IMR-90 (cell line): ENCODE measurements at regions not wholly inside any gene's neighbourhood (a gene's known extent, or its start where the extent isn't known, plus 50 kb on each side); places are given as distances from the start of the nearest gene placed in this dataset.

Experiments used
- CEBPB ChIP-seq: IDR thresholded peaks from 2 replicates; pipeline ENCODE4 v1.6.1; 2012; ENCODE audit warnings: low read depth, low read length, improper control_type of control experiment
- CHD1 ChIP-seq: IDR thresholded peaks from 2 replicates; pipeline ENCODE4 v1.6.1; 2012; ENCODE audit warnings: low read depth, low read length, improper control_type of control experiment
- POLR2A ChIP-seq: IDR thresholded peaks from 2 replicates; pipeline ENCODE4 v1.6.1; 2012; ENCODE audit warnings: mild to moderate bottlenecking, low read depth, low read length
- RCOR1 ChIP-seq: IDR thresholded peaks from 2 replicates; pipeline ENCODE4 v1.6.1; 2012; ENCODE audit warnings: mild to moderate bottlenecking, low read length, improper control_type of control experiment; ENCODE audit not compliant: insufficient replicate concordance
- SMC3 ChIP-seq: fragments of 150-350 bp; IDR thresholded peaks from 2 replicates; pipeline ENCODE4 v1.6.1; 2016; ENCODE audit warnings: low read depth, mild to moderate bottlenecking, antibody characterized with exemption, low read length, moderate library complexity
- USF2 ChIP-seq: fragments of 150-350 bp; IDR thresholded peaks from 2 replicates; pipeline ENCODE4 v1.6.1; 2017; ENCODE audit warnings: mild to moderate bottlenecking, antibody characterized with exemption, low read length, low read depth
- TF ChIP-seq, protein P1 (sequence below): conservative IDR thresholded peaks from 2 replicates; pipeline ENCODE4 v1.5.1; 2012; ENCODE audit warnings: mild to moderate bottlenecking, low read depth, low read length, improper control_type of control experiment
- TF ChIP-seq, protein P2 (sequence below): fragments of 150-350 bp; IDR thresholded peaks from 2 replicates; pipeline ENCODE4 v1.6.1; 2016; ENCODE audit warnings: low read depth, mild to moderate bottlenecking, low read length, moderate library complexity, borderline replicate concordance

DNA sequence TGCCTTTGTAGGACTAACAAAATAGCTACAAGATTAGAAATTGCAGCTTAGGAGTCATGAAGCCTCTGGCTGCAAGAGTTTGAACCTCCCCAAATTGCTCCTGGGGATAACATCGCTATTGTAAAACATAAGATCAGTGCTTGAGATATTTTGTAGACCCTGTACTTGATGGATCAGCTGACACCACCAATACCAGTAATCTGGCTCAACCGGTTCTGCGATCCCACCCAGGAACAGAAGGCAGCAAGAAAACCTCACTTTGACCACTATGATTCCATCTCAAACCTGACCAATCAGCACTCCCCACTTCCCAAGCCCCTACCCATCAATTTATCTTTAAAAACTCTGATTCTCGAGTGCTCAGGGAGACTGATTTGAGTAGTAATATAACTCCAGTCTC, 206.9 kb upstream of the ADRA1D start:
- TF ChIP-seq, protein P1, sequence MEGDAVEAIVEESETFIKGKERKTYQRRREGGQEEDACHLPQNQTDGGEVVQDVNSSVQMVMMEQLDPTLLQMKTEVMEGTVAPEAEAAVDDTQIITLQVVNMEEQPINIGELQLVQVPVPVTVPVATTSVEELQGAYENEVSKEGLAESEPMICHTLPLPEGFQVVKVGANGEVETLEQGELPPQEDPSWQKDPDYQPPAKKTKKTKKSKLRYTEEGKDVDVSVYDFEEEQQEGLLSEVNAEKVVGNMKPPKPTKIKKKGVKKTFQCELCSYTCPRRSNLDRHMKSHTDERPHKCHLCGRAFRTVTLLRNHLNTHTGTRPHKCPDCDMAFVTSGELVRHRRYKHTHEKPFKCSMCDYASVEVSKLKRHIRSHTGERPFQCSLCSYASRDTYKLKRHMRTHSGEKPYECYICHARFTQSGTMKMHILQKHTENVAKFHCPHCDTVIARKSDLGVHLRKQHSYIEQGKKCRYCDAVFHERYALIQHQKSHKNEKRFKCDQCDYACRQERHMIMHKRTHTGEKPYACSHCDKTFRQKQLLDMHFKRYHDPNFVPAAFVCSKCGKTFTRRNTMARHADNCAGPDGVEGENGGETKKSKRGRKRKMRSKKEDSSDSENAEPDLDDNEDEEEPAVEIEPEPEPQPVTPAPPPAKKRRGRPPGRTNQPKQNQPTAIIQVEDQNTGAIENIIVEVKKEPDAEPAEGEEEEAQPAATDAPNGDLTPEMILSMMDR: no peak
- TF ChIP-seq POLR2A: no peak
- no peak for TF ChIP-seq SMC3
- no peak for TF ChIP-seq RCOR1
- TF ChIP-seq USF2: no peak
- TF ChIP-seq CEBPB: no peak
- TF ChIP-seq, protein P2, sequence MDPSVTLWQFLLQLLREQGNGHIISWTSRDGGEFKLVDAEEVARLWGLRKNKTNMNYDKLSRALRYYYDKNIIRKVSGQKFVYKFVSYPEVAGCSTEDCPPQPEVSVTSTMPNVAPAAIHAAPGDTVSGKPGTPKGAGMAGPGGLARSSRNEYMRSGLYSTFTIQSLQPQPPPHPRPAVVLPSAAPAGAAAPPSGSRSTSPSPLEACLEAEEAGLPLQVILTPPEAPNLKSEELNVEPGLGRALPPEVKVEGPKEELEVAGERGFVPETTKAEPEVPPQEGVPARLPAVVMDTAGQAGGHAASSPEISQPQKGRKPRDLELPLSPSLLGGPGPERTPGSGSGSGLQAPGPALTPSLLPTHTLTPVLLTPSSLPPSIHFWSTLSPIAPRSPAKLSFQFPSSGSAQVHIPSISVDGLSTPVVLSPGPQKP: no peak
- TF ChIP-seq CHD1: no peak
